WTC11 (cell line): ENCODE measurements at regions not wholly inside any gene's neighbourhood (a gene's known extent, or its start where the extent isn't known, plus 50 kb on each side); places are given as distances from the start of the nearest gene placed in this dataset.

ENCODE experiments used
- ATAC-seq: fragments of 200-7000 bp; cut with Tn5 transposase; 2 replicates; pipeline ENCODE4 v1.10.0; 2021; ENCODE audit warnings: mild to moderate bottlenecking, moderate library complexity
- CTCF ChIA-PET: fragments of 300-600 bp; sonication (Branson Sonifier 250); formaldehyde crosslinking; loops from one replicate; lab custom pipeline; 2021; ENCODE audit warnings: antibody characterized with exemption; lab: Charles Lee
- POLR2A ChIA-PET: fragments of 350-600 bp; sonication (Branson Sonifier 250); formaldehyde crosslinking; loops from one replicate; lab custom pipeline; 2021; ENCODE audit warnings: antibody characterized with exemption; lab: Charles Lee
- DNase-seq: peaks from one replicate; pipeline ENCODE4 v3.0.0; 2021; ENCODE audit warnings: low spot score
- H3K27ac Mint-ChIP-seq: 2 replicates; pipeline ENCODE4 v1.8.0; 2021; ENCODE audit warnings: mixed read lengths
- H3K27me3 Mint-ChIP-seq: 2 replicates; pipeline ENCODE4 v1.8.0; 2021; ENCODE audit warnings: low read depth, mild to moderate bottlenecking, moderate library complexity, mixed read lengths
- H3K36me3 Mint-ChIP-seq: 2 replicates; pipeline ENCODE4 v1.8.0; 2021; ENCODE audit warnings: mixed read lengths
- H3K4me1 Mint-ChIP-seq: 2 replicates; pipeline ENCODE4 v1.8.0; 2022; ENCODE audit warnings: mixed read lengths
- H3K4me3 Mint-ChIP-seq: 2 replicates; pipeline ENCODE4 v1.8.0; 2021; ENCODE audit warnings: mild to moderate bottlenecking, moderate library complexity, mixed read lengths
- H3K9me3 Mint-ChIP-seq: 2 replicates; pipeline ENCODE4 v1.8.0; 2021; ENCODE audit warnings: mixed read lengths
- CBFB ChIP-seq: sonication (generic); formaldehyde crosslinking; IDR thresholded peaks from 2 replicates; pipeline ENCODE4 v1.8.1; 2022; ENCODE audit warnings: mild to moderate bottlenecking, low read depth, missing genetic modification reagents
- ESRRA ChIP-seq: sonication (generic); formaldehyde crosslinking; IDR thresholded peaks from 2 replicates; pipeline ENCODE4 v1.8.1; 2022; ENCODE audit warnings: mild to moderate bottlenecking, missing genetic modification reagents, borderline replicate concordance
- FOXP1 ChIP-seq: sonication (generic); formaldehyde crosslinking; IDR thresholded peaks from 2 replicates; pipeline ENCODE4 v1.8.0; 2022; ENCODE audit warnings: missing genetic modification reagents, mild to moderate bottlenecking, moderate library complexity, borderline replicate concordance
- HMGA2 ChIP-seq: fragments of 250-450 bp; sonication (Bioruptor Pico); IDR thresholded peaks from 2 replicates; pipeline ENCODE4 v1.4.0; 2021; ENCODE audit warnings: mild to moderate bottlenecking, moderate library complexity
- MYBL2 ChIP-seq: sonication (generic); formaldehyde crosslinking; IDR thresholded peaks from 2 replicates; pipeline ENCODE4 v1.8.1; 2023; ENCODE audit warnings: mild to moderate bottlenecking, moderate library complexity, missing genetic modification reagents
- NFE2L1 ChIP-seq: sonication (generic); formaldehyde crosslinking; IDR thresholded peaks from 2 replicates; pipeline ENCODE4 v1.8.1; 2023; ENCODE audit warnings: missing genetic modification reagents
- NFYB ChIP-seq: sonication (generic); formaldehyde crosslinking; conservative IDR thresholded peaks from 2 replicates; pipeline ENCODE4 v1.8.0; 2022; ENCODE audit warnings: low read depth, missing genetic modification reagents
- ZNF121 ChIP-seq: sonication (generic); formaldehyde crosslinking; IDR thresholded peaks from 2 replicates; pipeline ENCODE4 v1.8.0; 2023; ENCODE audit warnings: missing genetic modification reagents
- ZNF138 ChIP-seq: sonication (generic); formaldehyde crosslinking; conservative IDR thresholded peaks from 2 replicates; pipeline ENCODE4 v1.8.1; 2022; ENCODE audit warnings: mild to moderate bottlenecking, moderate library complexity, missing genetic modification reagents
- ZNF232 ChIP-seq: sonication (generic); formaldehyde crosslinking; IDR thresholded peaks from 2 replicates; pipeline ENCODE4 v1.8.0; 2022; ENCODE audit warnings: mild to moderate bottlenecking, missing genetic modification reagents
- ZNF416 ChIP-seq: fragments of 250-450 bp; sonication (Bioruptor Pico); IDR thresholded peaks from 2 replicates; pipeline ENCODE4 v1.9.0; 2021; ENCODE audit warnings: mild to moderate bottlenecking, inconsistent platforms
- TF ChIP-seq, protein P1 (sequence below): sonication (generic); formaldehyde crosslinking; IDR thresholded peaks from 2 replicates; pipeline ENCODE4 v1.8.0; 2022; ENCODE audit warnings: mild to moderate bottlenecking, missing genetic modification reagents
- TF ChIP-seq, protein P2 (sequence below): sonication (generic); formaldehyde crosslinking; IDR thresholded peaks from 2 replicates; pipeline ENCODE4 v1.8.1; 2022; ENCODE audit warnings: low read depth, mild to moderate bottlenecking, moderate library complexity, missing genetic modification reagents, borderline replicate concordance
- TF ChIP-seq, protein P3 (sequence below): sonication (generic); formaldehyde crosslinking; conservative IDR thresholded peaks from 2 replicates; pipeline ENCODE4 v1.8.1; 2023; ENCODE audit warnings: mild to moderate bottlenecking, low read depth, missing genetic modification reagents, moderate library complexity
- TF ChIP-seq, protein P4 (sequence below): sonication (generic); formaldehyde crosslinking; IDR thresholded peaks from 2 replicates; pipeline ENCODE4 v1.8.1; 2023; ENCODE audit warnings: mild to moderate bottlenecking, missing genetic modification reagents, moderate library complexity
- TF ChIP-seq, protein P5 (sequence below): fragments of 200-600 bp; IDR thresholded peaks from 2 replicates; pipeline ENCODE4 v1.8.0; 2022; ENCODE audit warnings: antibody characterized with exemption
- TF ChIP-seq, protein P6 (sequence below): sonication (generic); formaldehyde crosslinking; IDR thresholded peaks from 2 replicates; pipeline ENCODE4 v1.8.1; 2022; ENCODE audit warnings: mild to moderate bottlenecking, missing genetic modification reagents, moderate library complexity, borderline replicate concordance
- TF ChIP-seq, protein P7 (sequence below): sonication (generic); formaldehyde crosslinking; IDR thresholded peaks from 2 replicates; pipeline ENCODE4 v1.8.1; 2023; ENCODE audit warnings: mild to moderate bottlenecking, missing genetic modification reagents

DNA sequence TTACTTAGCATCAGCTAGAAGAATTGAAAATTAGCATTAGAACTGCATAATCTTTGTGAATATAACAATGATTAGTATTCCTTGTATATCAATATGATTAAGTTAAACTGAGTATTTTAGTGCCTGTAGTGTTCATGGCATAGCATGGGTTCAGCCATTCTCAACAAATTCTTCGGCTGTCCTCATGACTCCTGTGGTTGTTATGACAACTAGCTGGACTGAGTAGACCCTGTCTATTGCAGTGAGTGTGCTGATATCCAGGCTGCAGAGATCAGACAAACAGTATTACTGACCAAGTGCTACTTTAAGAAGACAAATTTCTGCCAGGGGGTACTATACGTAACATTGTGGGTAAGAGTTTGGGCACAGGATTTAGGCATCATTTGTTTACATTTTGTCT lies 125.9 kb downstream of the NUDT12 start:
- peaks cover 8% of the 10 kb centered on the region; the same call in 1 of the 2 replicates for H3K9me3 Mint-ChIP-seq
- no peak overlapping the region for H3K4me3 Mint-ChIP-seq
- TF ChIP-seq, protein P1, sequence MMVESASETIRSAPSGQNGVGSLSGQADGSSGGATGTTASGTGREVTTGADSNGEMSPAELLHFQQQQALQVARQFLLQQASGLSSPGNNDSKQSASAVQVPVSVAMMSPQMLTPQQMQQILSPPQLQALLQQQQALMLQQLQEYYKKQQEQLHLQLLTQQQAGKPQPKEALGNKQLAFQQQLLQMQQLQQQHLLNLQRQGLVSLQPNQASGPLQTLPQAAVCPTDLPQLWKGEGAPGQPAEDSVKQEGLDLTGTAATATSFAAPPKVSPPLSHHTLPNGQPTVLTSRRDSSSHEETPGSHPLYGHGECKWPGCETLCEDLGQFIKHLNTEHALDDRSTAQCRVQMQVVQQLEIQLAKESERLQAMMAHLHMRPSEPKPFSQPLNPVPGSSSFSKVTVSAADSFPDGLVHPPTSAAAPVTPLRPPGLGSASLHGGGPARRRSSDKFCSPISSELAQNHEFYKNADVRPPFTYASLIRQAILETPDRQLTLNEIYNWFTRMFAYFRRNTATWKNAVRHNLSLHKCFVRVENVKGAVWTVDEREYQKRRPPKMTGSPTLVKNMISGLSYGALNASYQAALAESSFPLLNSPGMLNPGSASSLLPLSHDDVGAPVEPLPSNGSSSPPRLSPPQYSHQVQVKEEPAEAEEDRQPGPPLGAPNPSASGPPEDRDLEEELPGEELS (CRISPR knock-in tag): no peak
- TF ChIP-seq CBFB (CRISPR knock-in tag) (no peak), NFE2L1 (CRISPR knock-in tag) (no peak), ZNF138 (CRISPR knock-in tag) (no peak), FOXP1 (CRISPR knock-in tag) (no peak), MYBL2 (CRISPR knock-in tag) (no peak), HMGA2 (no peak), ESRRA (CRISPR knock-in tag) (no peak), ZNF416 (CRISPR knock-in tag) (no peak), ZNF232 (CRISPR knock-in tag) (no peak)
- TF ChIP-seq, protein P2, sequence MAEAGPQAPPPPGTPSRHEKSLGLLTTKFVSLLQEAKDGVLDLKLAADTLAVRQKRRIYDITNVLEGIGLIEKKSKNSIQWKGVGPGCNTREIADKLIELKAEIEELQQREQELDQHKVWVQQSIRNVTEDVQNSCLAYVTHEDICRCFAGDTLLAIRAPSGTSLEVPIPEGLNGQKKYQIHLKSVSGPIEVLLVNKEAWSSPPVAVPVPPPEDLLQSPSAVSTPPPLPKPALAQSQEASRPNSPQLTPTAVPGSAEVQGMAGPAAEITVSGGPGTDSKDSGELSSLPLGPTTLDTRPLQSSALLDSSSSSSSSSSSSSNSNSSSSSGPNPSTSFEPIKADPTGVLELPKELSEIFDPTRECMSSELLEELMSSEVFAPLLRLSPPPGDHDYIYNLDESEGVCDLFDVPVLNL (CRISPR knock-in tag): no peak
- TF ChIP-seq, protein P3, sequence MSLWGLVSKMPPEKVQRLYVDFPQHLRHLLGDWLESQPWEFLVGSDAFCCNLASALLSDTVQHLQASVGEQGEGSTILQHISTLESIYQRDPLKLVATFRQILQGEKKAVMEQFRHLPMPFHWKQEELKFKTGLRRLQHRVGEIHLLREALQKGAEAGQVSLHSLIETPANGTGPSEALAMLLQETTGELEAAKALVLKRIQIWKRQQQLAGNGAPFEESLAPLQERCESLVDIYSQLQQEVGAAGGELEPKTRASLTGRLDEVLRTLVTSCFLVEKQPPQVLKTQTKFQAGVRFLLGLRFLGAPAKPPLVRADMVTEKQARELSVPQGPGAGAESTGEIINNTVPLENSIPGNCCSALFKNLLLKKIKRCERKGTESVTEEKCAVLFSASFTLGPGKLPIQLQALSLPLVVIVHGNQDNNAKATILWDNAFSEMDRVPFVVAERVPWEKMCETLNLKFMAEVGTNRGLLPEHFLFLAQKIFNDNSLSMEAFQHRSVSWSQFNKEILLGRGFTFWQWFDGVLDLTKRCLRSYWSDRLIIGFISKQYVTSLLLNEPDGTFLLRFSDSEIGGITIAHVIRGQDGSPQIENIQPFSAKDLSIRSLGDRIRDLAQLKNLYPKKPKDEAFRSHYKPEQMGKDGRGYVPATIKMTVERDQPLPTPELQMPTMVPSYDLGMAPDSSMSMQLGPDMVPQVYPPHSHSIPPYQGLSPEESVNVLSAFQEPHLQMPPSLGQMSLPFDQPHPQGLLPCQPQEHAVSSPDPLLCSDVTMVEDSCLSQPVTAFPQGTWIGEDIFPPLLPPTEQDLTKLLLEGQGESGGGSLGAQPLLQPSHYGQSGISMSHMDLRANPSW (CRISPR knock-in tag): no peak
- TF ChIP-seq, all 79 proteins: peak for 0
- H3K27me3 Mint-ChIP-seq: no peaks in the 10 kb centered on the region
- H3K27ac Mint-ChIP-seq: no peak overlapping the region
- ATAC-seq (no peak), DNase-seq (no peak)
- no peaks in the 10 kb centered on the region for H3K36me3 Mint-ChIP-seq
- CTCF ChIA-PET: no interaction called here
- POLR2A ChIA-PET: no interaction called here
- peaks cover 2% of the 10 kb centered on the region for H3K4me1 Mint-ChIP-seq

DNA sequence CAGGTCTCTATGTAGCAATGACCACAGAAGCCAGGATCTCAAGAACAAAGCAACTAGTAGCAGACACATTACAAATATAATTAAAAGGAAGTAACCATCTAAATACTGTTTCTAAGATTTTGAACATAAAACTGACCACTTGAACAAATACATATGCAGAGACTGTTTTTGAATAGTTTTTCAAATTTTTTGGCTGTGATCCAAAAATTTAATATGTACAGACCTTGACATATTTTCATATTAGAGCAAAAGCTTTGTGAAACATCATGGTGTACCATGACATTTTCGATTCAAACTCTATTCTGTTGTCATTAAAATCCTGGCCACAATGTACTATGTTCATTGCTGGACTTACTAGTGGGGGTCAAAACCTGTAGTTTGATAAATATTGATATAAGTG lies 126.5 kb downstream of the NUDT12 start:
- CTCF ChIA-PET: no interaction called here
- Mint-ChIP-seq H3K27me3 (no peaks in the 10 kb centered on the region), H3K4me1 (peaks cover 6% of the 10 kb centered on the region), H3K4me3 (no peak overlapping the region), H3K36me3 (no peaks in the 10 kb centered on the region), H3K27ac (no peak overlapping the region), H3K9me3 (peaks cover 8% of the 10 kb centered on the region; the same call in 1 of the 2 replicates)
- DNase-seq (no peak), ATAC-seq (no peak)
- TF ChIP-seq ZNF121 (CRISPR knock-in tag) (no peak), NFYB (no peak), ZNF138 (CRISPR knock-in tag) (no peak)
- TF ChIP-seq, protein P4, sequence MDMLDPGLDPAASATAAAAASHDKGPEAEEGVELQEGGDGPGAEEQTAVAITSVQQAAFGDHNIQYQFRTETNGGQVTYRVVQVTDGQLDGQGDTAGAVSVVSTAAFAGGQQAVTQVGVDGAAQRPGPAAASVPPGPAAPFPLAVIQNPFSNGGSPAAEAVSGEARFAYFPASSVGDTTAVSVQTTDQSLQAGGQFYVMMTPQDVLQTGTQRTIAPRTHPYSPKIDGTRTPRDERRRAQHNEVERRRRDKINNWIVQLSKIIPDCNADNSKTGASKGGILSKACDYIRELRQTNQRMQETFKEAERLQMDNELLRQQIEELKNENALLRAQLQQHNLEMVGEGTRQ (CRISPR knock-in tag): no peak
- POLR2A ChIA-PET: no interaction called here

DNA sequence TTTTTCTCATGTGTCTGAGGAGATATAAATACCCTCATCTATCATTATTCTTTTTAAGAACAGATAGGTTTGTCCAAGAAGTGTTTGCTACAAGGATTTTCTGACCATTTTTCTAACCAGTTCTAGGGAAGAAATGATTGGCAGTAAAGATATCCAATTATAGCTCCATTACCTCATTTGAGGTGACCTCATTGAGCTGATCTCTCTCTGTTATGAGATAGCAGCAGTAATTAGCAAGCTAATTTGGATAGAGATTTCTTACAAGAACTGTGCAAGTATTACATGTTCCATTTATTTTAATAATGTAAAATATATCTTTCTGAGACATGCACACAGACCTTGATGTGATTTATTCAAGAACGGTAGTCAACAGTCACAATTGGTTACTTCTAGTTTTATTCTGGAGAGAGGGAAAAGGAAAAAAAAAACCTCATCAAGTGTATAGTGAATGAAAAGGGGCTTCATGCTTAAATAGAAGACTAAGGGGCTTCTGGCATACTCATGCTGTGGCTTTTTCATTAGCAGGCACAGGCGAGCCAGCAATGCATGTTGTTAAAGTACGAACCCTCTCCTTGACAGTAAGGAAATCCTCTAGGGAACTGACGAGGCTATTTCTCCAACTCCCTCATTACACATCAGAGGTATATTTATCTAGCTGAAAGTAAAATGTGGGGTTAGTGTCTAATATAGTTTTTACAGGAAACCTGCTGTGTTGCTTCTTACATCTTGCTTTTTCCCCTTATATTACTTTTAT lies 127.3 kb downstream of the NUDT12 start:
- DNase-seq (no peak), ATAC-seq (no peak)
- Mint-ChIP-seq H3K4me1 (peaks cover 6% of the 10 kb centered on the region), H3K4me3 (no peak overlapping the region), H3K27ac (no peak overlapping the region), H3K9me3 (peaks cover 8% of the 10 kb centered on the region; the same call in 1 of the 2 replicates), H3K36me3 (no peaks in the 10 kb centered on the region), H3K27me3 (no peaks in the 10 kb centered on the region)
- ChIA-PET POLR2A (no interaction called here), CTCF (interaction anchor here (0.6 to 1.5 kb wide), 2 partner anchors 10 to 43 kb away, joined by 3 to 4 read pairs; no protein-coding TSS in a partner anchor)
- TF ChIP-seq, protein P5, sequence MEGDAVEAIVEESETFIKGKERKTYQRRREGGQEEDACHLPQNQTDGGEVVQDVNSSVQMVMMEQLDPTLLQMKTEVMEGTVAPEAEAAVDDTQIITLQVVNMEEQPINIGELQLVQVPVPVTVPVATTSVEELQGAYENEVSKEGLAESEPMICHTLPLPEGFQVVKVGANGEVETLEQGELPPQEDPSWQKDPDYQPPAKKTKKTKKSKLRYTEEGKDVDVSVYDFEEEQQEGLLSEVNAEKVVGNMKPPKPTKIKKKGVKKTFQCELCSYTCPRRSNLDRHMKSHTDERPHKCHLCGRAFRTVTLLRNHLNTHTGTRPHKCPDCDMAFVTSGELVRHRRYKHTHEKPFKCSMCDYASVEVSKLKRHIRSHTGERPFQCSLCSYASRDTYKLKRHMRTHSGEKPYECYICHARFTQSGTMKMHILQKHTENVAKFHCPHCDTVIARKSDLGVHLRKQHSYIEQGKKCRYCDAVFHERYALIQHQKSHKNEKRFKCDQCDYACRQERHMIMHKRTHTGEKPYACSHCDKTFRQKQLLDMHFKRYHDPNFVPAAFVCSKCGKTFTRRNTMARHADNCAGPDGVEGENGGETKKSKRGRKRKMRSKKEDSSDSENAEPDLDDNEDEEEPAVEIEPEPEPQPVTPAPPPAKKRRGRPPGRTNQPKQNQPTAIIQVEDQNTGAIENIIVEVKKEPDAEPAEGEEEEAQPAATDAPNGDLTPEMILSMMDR: no peak
- TF ChIP-seq, protein P6, sequence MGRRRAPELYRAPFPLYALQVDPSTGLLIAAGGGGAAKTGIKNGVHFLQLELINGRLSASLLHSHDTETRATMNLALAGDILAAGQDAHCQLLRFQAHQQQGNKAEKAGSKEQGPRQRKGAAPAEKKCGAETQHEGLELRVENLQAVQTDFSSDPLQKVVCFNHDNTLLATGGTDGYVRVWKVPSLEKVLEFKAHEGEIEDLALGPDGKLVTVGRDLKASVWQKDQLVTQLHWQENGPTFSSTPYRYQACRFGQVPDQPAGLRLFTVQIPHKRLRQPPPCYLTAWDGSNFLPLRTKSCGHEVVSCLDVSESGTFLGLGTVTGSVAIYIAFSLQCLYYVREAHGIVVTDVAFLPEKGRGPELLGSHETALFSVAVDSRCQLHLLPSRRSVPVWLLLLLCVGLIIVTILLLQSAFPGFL (CRISPR knock-in tag): no peak
- TF ChIP-seq, protein P4 (CRISPR knock-in tag): no peak
- TF ChIP-seq, protein P7, sequence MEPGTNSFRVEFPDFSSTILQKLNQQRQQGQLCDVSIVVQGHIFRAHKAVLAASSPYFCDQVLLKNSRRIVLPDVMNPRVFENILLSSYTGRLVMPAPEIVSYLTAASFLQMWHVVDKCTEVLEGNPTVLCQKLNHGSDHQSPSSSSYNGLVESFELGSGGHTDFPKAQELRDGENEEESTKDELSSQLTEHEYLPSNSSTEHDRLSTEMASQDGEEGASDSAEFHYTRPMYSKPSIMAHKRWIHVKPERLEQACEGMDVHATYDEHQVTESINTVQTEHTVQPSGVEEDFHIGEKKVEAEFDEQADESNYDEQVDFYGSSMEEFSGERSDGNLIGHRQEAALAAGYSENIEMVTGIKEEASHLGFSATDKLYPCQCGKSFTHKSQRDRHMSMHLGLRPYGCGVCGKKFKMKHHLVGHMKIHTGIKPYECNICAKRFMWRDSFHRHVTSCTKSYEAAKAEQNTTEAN (CRISPR knock-in tag): no peak
